ENCODE measurements at regions not wholly inside any gene's neighbourhood (a gene's known extent, or its start where the extent isn't known, plus 50 kb on each side); places are given as distances from the start of the nearest gene placed in this dataset.
"Not testable (repeated sequence)": the region's sequence is repeated elsewhere in the genome, so short reads cannot be mapped to it uniquely, and the experiment has no call there.

- no peak for DNase-seq
Measured at GRCh38 chr2:16071039-16071864, 130.9 kb downstream of the MYCN start.

- DNase-seq, result no peak
Measured at GRCh38 chr2:16070648-16070971, 130.3 kb downstream of the MYCN start.

- DNase-seq, result no peak
Measured at GRCh38 chr2:16069933-16070647, 129.7 kb downstream of the MYCN start.

DNA sequence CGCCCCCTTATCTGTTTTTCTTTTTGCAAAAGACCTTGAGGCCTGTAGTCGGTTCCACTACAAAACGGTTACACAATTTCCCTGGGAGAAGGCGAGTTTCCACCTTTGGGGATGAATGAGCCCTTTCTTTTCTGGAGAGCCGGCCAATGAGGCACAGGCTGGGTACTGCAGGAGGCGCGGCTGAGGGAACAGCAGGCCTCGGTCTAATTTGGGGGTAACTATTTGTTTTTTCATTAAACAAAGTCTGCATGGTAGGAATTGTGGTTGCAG is 129.2 kb downstream of the MYCN start:
- no peak for DNase-seq

- no peak for DNase-seq
Measured at GRCh38 chr2:16068552-16068940, 128.2 kb downstream of the MYCN start.

DNA sequence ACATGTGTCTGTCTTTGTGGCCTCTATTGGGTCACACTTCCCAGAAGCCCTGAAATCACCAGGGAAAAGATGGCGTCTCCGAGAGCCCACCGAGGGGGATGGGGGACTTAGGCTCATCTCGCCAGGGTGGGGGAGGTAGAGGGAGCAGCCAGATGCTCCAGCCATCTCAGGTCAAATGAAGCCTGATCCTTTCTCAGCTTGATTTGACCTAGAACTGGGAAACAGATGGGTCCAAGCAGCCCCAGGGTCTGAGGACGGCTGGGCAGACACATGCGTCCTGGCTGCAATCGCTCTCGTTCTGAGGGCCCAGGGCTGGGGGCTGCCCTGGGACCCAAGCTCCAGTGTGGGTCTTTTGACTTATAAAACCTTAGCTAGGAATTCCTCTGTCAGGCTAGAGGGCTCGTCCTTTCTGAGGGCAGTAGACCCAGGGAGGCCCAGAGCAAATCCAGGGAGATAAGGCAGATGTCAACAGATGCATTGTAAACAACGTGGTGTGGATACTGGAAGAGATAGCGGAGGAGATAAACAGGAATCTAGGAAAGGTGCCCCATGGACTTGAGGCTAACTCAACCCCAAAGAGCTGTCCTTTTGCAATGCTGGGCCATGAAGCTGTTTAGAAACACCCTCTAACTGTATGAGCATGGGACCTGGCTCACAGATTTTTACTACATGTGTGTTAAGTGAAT is 127.7 kb downstream of the MYCN start:
- DNase-seq, result no peak

DNA sequence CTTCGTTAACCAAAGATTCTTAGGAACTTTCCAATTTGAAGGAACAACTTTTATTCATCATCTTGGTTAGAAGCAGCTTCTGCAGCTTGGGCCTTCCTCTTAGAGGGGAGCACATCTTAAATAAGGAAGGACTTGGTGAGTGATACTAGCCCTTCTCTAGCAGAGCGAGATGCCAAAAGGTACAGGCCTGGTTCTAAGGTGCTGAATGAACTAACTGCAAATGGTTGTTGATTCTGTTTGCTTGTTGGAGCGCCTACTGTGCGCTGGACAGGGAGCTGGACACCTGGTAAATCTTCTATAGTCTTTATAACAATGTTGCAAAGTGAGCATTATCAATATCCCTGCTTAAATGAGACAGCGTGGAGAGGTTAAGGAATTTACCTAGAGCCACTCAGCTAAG is 127.1 kb downstream of the MYCN start:
- no peak for DNase-seq

DNA sequence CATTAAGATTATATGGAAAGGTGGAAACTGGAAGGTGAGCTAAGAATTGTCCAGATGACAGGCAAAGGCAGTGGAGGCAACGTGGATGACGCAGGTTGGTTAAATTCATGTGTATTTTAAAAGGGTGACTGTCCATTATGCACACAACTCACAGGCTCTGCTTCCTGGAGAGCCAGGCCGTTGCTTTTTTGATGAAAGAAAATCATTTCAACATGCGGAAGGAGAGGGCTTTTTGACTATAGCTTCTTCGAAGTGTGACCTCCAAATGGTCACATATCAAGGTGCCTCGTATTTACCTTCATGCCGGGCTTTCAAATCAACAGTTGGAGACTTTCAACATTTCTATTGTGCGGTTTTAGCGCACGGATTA is 126.7 kb downstream of the MYCN start:
- DNase-seq, result no peak

- DNase-seq, result no peak
Measured at GRCh38 chr2:16066261-16067036, 126.1 kb downstream of the MYCN start.

- DNase-seq, result not testable (repeated sequence)
Measured at GRCh38 chr2:16065272-16066069, 125.1 kb downstream of the MYCN start.

DNA sequence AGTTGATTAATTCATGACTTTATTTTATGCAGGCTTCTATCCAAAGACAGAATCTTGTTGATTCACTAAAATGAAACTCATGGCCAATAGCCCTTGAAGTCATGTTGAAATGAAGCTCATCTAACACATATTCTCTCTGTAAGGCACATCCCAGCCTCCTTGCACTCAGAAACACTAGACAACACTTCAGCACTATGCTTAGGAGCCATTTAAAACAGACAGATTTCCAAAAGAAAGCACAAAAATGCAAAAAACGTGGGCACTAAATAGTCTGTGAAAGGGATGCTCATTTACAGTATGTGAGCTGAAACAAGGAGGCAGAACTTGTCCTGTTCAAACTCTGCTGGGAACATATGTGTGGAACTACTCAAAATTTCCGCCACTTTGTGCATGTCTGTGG is 124.4 kb downstream of the MYCN start:
- DNase-seq, result no peak

DNA sequence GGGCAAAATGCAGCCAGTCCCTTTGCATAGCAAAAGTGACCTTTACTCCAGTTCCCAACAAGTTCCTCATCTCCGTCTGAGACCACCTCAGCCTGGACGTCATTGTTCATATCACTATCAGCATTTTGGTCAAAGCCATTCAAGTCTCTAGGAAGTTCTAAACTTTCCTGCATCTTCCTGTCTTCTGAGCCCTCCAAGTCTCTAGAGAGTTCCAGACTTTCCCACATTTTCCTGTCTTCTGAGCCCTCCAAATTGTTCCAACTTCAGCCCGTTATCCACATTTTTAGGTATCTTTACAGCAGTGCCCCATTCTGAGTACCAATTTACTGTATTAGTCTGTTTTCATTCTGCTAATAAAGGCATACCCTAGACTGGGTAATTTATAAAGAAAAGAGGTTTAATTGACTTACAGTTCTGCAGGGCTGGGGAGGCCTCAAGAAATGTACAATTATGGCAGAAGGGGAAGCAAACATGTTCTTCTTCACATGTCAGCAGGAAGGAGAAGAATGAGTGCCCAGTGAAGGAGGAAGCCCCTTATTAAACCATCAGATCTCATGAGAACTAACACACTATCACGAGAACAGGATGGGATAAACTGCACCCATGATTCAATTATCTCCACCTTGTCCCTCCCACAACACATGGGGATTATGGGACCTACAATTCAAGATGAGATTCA is 123.7 kb downstream of the MYCN start:
- DNase-seq, result no peak

DNA sequence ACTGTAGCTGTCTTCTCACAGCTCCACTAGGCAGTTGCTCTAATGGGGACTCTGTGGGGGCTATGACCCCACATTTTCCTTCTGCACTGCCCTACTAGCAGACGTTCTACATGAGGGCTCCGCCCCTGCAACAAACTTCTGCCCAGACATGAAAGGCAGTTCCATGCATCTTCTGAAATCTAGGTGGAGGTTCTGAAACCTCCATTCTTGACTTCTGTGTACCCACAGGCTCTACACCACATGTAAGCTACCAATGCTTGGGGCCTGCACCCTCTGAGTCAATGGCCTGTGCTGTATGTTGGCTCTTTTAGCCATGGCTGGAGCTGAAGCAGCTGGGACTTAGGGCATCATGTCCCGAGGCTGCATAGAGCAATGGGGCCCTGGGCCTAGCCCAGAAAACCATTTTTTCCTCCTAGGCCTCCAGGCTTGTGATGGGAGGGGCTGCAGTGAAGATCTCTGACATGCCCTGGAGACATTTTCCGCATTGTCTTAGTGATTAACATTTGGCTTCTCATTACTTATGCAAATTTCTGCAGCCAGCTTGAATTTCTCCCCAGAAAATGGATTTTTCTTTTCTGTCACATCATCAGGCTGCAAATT is 123.0 kb downstream of the MYCN start:
- DNase-seq, result no peak

DNA sequence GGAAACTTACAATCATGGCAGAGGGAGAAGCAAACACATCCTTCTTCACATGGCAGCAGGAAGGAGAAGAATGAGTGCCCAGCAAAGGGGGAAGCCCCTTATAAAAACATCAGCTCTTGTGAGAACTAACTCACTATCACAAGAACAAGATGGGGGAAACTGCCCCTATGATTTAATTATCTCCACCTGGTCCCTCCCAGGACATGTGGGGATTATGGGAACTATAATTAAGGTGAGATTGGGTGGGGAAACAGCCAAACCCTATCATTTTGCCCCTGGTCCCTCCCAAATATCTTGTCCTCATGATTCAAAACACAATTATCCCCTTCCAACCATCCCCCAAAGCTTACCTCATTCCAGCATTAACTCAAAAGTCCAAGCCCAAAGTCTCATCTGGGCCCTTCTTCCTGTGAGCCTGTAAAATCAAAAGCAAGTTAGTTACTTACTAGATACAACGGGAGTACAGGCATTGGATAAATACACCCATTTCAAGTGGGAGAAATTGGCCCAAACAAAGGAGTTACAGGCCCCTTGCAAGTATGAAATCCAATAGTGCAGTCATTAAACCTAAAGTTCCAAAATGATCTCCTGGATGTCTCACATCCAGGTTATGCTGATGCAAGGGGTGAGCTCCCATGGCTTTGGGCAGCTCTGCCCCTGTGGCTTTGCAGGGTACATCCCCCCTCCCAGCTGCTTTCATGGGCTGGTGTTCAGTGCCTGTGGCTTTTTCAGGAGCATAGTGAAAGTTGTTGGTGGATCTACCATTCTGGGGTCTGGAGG is 122.3 kb downstream of the MYCN start:
- DNase-seq, result no peak

GRCh38 chr2:16061441-16062217 is 121.3 kb downstream of the MYCN start:
- no peak for DNase-seq

GRCh38 chr2:16060936-16061338 is 120.6 kb downstream of the MYCN start:
- DNase-seq, result no peak

GRCh38 chr2:16060125-16060935 is 120.0 kb downstream of the MYCN start:
- DNase-seq, result no peak

- DNase-seq, result no peak
Measured at GRCh38 chr2:16059393-16060016, 119.2 kb downstream of the MYCN start.

All from NCI-H1105 (cell line).